ENCODE measurements at regions not wholly inside any gene's neighbourhood (a gene's known extent, or its start where the extent isn't known, plus 50 kb on each side); places are given as distances from the start of the nearest gene placed in this dataset.

- TF ChIP-seq, protein P1, sequence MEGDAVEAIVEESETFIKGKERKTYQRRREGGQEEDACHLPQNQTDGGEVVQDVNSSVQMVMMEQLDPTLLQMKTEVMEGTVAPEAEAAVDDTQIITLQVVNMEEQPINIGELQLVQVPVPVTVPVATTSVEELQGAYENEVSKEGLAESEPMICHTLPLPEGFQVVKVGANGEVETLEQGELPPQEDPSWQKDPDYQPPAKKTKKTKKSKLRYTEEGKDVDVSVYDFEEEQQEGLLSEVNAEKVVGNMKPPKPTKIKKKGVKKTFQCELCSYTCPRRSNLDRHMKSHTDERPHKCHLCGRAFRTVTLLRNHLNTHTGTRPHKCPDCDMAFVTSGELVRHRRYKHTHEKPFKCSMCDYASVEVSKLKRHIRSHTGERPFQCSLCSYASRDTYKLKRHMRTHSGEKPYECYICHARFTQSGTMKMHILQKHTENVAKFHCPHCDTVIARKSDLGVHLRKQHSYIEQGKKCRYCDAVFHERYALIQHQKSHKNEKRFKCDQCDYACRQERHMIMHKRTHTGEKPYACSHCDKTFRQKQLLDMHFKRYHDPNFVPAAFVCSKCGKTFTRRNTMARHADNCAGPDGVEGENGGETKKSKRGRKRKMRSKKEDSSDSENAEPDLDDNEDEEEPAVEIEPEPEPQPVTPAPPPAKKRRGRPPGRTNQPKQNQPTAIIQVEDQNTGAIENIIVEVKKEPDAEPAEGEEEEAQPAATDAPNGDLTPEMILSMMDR (IDR thresholded peaks at IDR 0.05 in 8 of 11, conservative IDR thresholded peaks at IDR 0.05 in 3 of 11) = no peak
- no peak for TF ChIP-seq POLR2A (IDR thresholded peaks at IDR 0.05)
Observed at GRCh38 chr4:126265888-126266287, 951.1 kb downstream of the FAT4 start.

Data from spleen (tissue), 7 donors.